ENCODE measurements at regions not wholly inside any gene's neighbourhood (a gene's known extent, or its start where the extent isn't known, plus 50 kb on each side); places are given as distances from the start of the nearest gene placed in this dataset.
"Not testable (repeated sequence)": the region's sequence is repeated elsewhere in the genome, so short reads cannot be mapped to it uniquely, and the experiment has no call there.

DNA sequence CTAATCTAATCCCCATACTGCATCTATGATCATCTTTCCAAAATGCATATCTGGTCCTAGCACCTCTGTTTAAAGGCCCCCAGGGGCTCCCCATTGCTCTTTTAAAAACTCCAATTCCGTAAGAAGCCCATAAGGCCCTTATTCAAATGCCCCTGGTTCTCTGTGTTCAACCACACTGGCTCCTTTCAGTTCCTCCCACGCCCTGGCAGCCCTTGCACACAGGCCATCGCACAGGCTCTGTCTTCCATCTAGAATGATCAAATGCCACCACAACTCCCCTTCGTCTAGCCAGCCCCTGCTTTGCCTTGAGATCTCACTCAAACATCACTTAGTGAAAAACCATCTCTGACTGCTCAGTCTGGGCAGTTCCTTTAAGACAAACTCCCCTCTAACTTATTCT lies 112.9 kb upstream of the LYZL2 start:
- Histone ChIP-seq H3K36me3 (ENCODE audit: control insufficient read depth in 2 of 2, insufficient read depth in 2 of 2, low read length in 1 of 2) (no peaks in the 10 kb centered on the region), H3K27ac (ENCODE audit: low read depth in 2 of 2, low read length in 1 of 2) (no peak overlapping the region), H3K27me3 (ENCODE audit: control insufficient read depth in 1 of 2, insufficient read depth in 2 of 2, low read length in 2 of 2) (no peaks in the 10 kb centered on the region), H3K4me3 (ENCODE audit: low read depth in 1 of 2, low read length in 2 of 2) (no peak overlapping the region), H3K4me1 (ENCODE audit: control insufficient read depth in 2 of 2, insufficient read depth in 2 of 2, low read length in 1 of 2) (no peaks in the 10 kb centered on the region), H3K9me3 (ENCODE audit: control insufficient read depth in 2 of 2, insufficient read depth in 1 of 2, low read depth in 1 of 2, low read length in 1 of 2) (no peaks in the 10 kb centered on the region)
- 76 to 77% methylated on average over 4 of the region's 4 CpGs for WGBS, 2 donors

GRCh38 chr10:30740774-30741173 lies 111.2 kb upstream of the LYZL2 start:
- H3K36me3 ChIP-seq (ENCODE audit: control insufficient read depth in 2 of 2, insufficient read depth in 2 of 2, low read length in 1 of 2); H3K27me3 ChIP-seq (ENCODE audit: control insufficient read depth in 1 of 2, insufficient read depth in 2 of 2, low read length in 2 of 2); H3K4me1 ChIP-seq (ENCODE audit: control insufficient read depth in 2 of 2, insufficient read depth in 2 of 2, low read length in 1 of 2); H3K9me3 ChIP-seq (ENCODE audit: control insufficient read depth in 2 of 2, insufficient read depth in 1 of 2, low read depth in 1 of 2, low read length in 1 of 2); H3K4me3 ChIP-seq (ENCODE audit: low read depth in 1 of 2, low read length in 2 of 2); H3K27ac ChIP-seq (ENCODE audit: low read depth in 2 of 2, low read length in 1 of 2): not testable (repeated sequence)
- 84 to 89% methylated on average over 1 of the region's 1 CpG for WGBS, 2 donors

- Histone ChIP-seq H3K27ac (ENCODE audit: low read depth in 2 of 2, low read length in 1 of 2) (no peak overlapping the region), H3K36me3 (ENCODE audit: control insufficient read depth in 2 of 2, insufficient read depth in 2 of 2, low read length in 1 of 2) (no peaks in the 10 kb centered on the region), H3K27me3 (ENCODE audit: control insufficient read depth in 1 of 2, insufficient read depth in 2 of 2, low read length in 2 of 2) (no peaks in the 10 kb centered on the region), H3K4me1 (ENCODE audit: control insufficient read depth in 2 of 2, insufficient read depth in 2 of 2, low read length in 1 of 2) (no peaks in the 10 kb centered on the region), H3K4me3 (ENCODE audit: low read depth in 1 of 2, low read length in 2 of 2) (no peak overlapping the region), H3K9me3 (ENCODE audit: control insufficient read depth in 2 of 2, insufficient read depth in 1 of 2, low read depth in 1 of 2, low read length in 1 of 2) (no peaks in the 10 kb centered on the region)
- 82 to 83% methylated on average over 4 of the region's 4 CpGs for WGBS, 2 donors
Observed at GRCh38 chr10:30738416-30738815, 108.9 kb upstream of the LYZL2 start.

- WGBS, 2 donors: 79 to 87% methylated on average over 11 of the region's 11 CpGs
Observed at GRCh38 chr10:30737931-30738391, 108.4 kb upstream of the LYZL2 start.

GRCh38 chr10:30736685-30737232 lies 107.2 kb upstream of the LYZL2 start:
- no peak overlapping the region for H3K4me3 ChIP-seq (ENCODE audit: low read depth in 1 of 2, low read length in 2 of 2)
- no peaks in the 10 kb centered on the region for H3K9me3 ChIP-seq (ENCODE audit: control insufficient read depth in 2 of 2, insufficient read depth in 1 of 2, low read depth in 1 of 2, low read length in 1 of 2)
- no peaks in the 10 kb centered on the region for H3K4me1 ChIP-seq (ENCODE audit: control insufficient read depth in 2 of 2, insufficient read depth in 2 of 2, low read length in 1 of 2)
- 32 to 35% methylated on average over 10 of the region's 10 CpGs for WGBS, 2 donors
- no peaks in the 10 kb centered on the region for H3K36me3 ChIP-seq (ENCODE audit: control insufficient read depth in 2 of 2, insufficient read depth in 2 of 2, low read length in 1 of 2)
- H3K27me3 ChIP-seq (ENCODE audit: control insufficient read depth in 1 of 2, insufficient read depth in 2 of 2, low read length in 2 of 2): no peaks in the 10 kb centered on the region
- no peak overlapping the region for H3K27ac ChIP-seq (ENCODE audit: low read depth in 2 of 2, low read length in 1 of 2)

More at GRCh38 chr10:30737931-30738391, 108.4 kb upstream of the LYZL2 start:
- no peak overlapping the region for H3K27ac ChIP-seq (ENCODE audit: low read depth in 2 of 2, low read length in 1 of 2)
- H3K36me3 ChIP-seq (ENCODE audit: control insufficient read depth in 2 of 2, insufficient read depth in 2 of 2, low read length in 1 of 2): no peaks in the 10 kb centered on the region
- no peaks in the 10 kb centered on the region for H3K9me3 ChIP-seq (ENCODE audit: control insufficient read depth in 2 of 2, insufficient read depth in 1 of 2, low read depth in 1 of 2, low read length in 1 of 2)
- H3K4me1 ChIP-seq (ENCODE audit: control insufficient read depth in 2 of 2, insufficient read depth in 2 of 2, low read length in 1 of 2): no peaks in the 10 kb centered on the region
- H3K4me3 ChIP-seq (ENCODE audit: low read depth in 1 of 2, low read length in 2 of 2): no peak overlapping the region
- H3K27me3 ChIP-seq (ENCODE audit: control insufficient read depth in 1 of 2, insufficient read depth in 2 of 2, low read length in 2 of 2): no peaks in the 10 kb centered on the region

GRCh38 chr10:30734901-30735300 lies 105.3 kb upstream of the LYZL2 start:
- Histone ChIP-seq H3K36me3 (ENCODE audit: control insufficient read depth in 2 of 2, insufficient read depth in 2 of 2, low read length in 1 of 2) (no peaks in the 10 kb centered on the region), H3K27me3 (ENCODE audit: control insufficient read depth in 1 of 2, insufficient read depth in 2 of 2, low read length in 2 of 2) (no peaks in the 10 kb centered on the region), H3K27ac (ENCODE audit: low read depth in 2 of 2, low read length in 1 of 2) (no peak overlapping the region), H3K9me3 (ENCODE audit: control insufficient read depth in 2 of 2, insufficient read depth in 1 of 2, low read depth in 1 of 2, low read length in 1 of 2) (no peaks in the 10 kb centered on the region), H3K4me3 (ENCODE audit: low read depth in 1 of 2, low read length in 2 of 2) (no peak overlapping the region), H3K4me1 (ENCODE audit: control insufficient read depth in 2 of 2, insufficient read depth in 2 of 2, low read length in 1 of 2) (no peaks in the 10 kb centered on the region)
- WGBS, 2 donors: 55 to 66% methylated on average over 9 of the region's 9 CpGs

- Histone ChIP-seq H3K9me3 (ENCODE audit: control insufficient read depth in 2 of 2, insufficient read depth in 1 of 2, low read depth in 1 of 2, low read length in 1 of 2) (no peaks in the 10 kb centered on the region), H3K27me3 (ENCODE audit: control insufficient read depth in 1 of 2, insufficient read depth in 2 of 2, low read length in 2 of 2) (no peaks in the 10 kb centered on the region), H3K4me3 (ENCODE audit: low read depth in 1 of 2, low read length in 2 of 2) (no peak overlapping the region), H3K36me3 (ENCODE audit: control insufficient read depth in 2 of 2, insufficient read depth in 2 of 2, low read length in 1 of 2) (no peaks in the 10 kb centered on the region), H3K4me1 (ENCODE audit: control insufficient read depth in 2 of 2, insufficient read depth in 2 of 2, low read length in 1 of 2) (no peaks in the 10 kb centered on the region), H3K27ac (ENCODE audit: low read depth in 2 of 2, low read length in 1 of 2) (no peak overlapping the region)
- WGBS, 2 donors: 63 to 77% methylated on average over 6 of the region's 6 CpGs
Observed at GRCh38 chr10:30732671-30733070, 103.1 kb upstream of the LYZL2 start.

- Histone ChIP-seq H3K9me3 (ENCODE audit: control insufficient read depth in 2 of 2, insufficient read depth in 1 of 2, low read depth in 1 of 2, low read length in 1 of 2) (no peaks in the 10 kb centered on the region), H3K27me3 (ENCODE audit: control insufficient read depth in 1 of 2, insufficient read depth in 2 of 2, low read length in 2 of 2) (no peaks in the 10 kb centered on the region), H3K27ac (ENCODE audit: low read depth in 2 of 2, low read length in 1 of 2) (no peak overlapping the region), H3K36me3 (ENCODE audit: control insufficient read depth in 2 of 2, insufficient read depth in 2 of 2, low read length in 1 of 2) (no peaks in the 10 kb centered on the region), H3K4me1 (ENCODE audit: control insufficient read depth in 2 of 2, insufficient read depth in 2 of 2, low read length in 1 of 2) (no peaks in the 10 kb centered on the region), H3K4me3 (ENCODE audit: low read depth in 1 of 2, low read length in 2 of 2) (no peak overlapping the region)
- 91 to 93% methylated on average over 5 of the region's 5 CpGs for WGBS, 2 donors
Observed at GRCh38 chr10:30731963-30732362, 102.4 kb upstream of the LYZL2 start.

DNA sequence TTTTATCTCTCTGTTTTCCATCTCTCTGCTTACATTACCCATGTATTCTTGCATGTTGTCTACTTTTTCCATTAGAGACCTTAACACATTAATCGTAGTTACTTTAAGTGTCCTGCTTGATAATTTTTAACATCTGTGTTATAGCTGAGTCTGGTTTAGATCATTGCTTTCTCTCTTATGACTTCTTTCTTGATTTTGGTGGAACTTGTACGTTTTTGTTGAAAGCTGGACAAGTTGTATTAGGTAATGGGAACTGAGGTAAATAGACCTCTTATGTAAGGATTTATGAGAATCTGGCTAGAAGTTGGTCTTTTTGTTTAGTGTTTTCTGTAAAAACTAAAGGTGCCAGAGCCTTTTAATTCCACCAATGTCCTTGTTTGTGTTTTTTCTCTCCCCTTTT lies 100.8 kb upstream of the LYZL2 start:
- H3K36me3 ChIP-seq (ENCODE audit: control insufficient read depth in 2 of 2, insufficient read depth in 2 of 2, low read length in 1 of 2): no peaks in the 10 kb centered on the region
- H3K27ac ChIP-seq (ENCODE audit: low read depth in 2 of 2, low read length in 1 of 2): no peak overlapping the region
- WGBS, 2 donors: 80 to 83% methylated on average over 2 of the region's 2 CpGs
- H3K9me3 ChIP-seq (ENCODE audit: control insufficient read depth in 2 of 2, insufficient read depth in 1 of 2, low read depth in 1 of 2, low read length in 1 of 2): no peaks in the 10 kb centered on the region
- no peak overlapping the region for H3K4me3 ChIP-seq (ENCODE audit: low read depth in 1 of 2, low read length in 2 of 2)
- no peaks in the 10 kb centered on the region for H3K27me3 ChIP-seq (ENCODE audit: control insufficient read depth in 1 of 2, insufficient read depth in 2 of 2, low read length in 2 of 2)
- no peaks in the 10 kb centered on the region for H3K4me1 ChIP-seq (ENCODE audit: control insufficient read depth in 2 of 2, insufficient read depth in 2 of 2, low read length in 1 of 2)

DNA sequence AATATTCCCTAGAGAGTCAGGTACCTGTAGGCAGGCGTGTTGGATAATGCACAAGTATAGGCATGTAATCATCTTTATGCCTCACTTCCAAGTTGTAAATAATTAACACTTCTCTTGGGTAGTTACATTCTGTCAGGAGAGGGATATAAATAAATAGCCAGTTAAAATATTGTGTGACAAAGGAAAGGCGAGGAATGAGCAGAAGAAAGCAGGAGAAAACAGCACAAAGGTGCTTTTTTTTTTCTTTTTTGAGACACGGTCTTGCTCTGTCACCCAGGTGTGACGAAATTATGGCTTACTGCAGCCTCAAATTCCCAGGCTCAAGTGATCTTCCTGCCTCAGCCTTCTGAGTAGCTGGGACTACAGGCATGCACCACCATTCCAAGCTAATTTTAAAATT lies 99.2 kb upstream of the LYZL2 start:
- Histone ChIP-seq H3K27me3 (ENCODE audit: control insufficient read depth in 1 of 2, insufficient read depth in 2 of 2, low read length in 2 of 2) (no peaks in the 10 kb centered on the region), H3K4me1 (ENCODE audit: control insufficient read depth in 2 of 2, insufficient read depth in 2 of 2, low read length in 1 of 2) (no peaks in the 10 kb centered on the region), H3K9me3 (ENCODE audit: control insufficient read depth in 2 of 2, insufficient read depth in 1 of 2, low read depth in 1 of 2, low read length in 1 of 2) (no peaks in the 10 kb centered on the region), H3K36me3 (ENCODE audit: control insufficient read depth in 2 of 2, insufficient read depth in 2 of 2, low read length in 1 of 2) (no peaks in the 10 kb centered on the region), H3K27ac (ENCODE audit: low read depth in 2 of 2, low read length in 1 of 2) (no peak overlapping the region), H3K4me3 (ENCODE audit: low read depth in 1 of 2, low read length in 2 of 2) (no peak overlapping the region)
- WGBS, 2 donors: 81 to 83% methylated on average over 4 of the region's 4 CpGs

Measured in esophagus (tissue), 2 donors.